ENCODE measurements at regions not wholly inside any gene's neighbourhood (a gene's known extent, or its start where the extent isn't known, plus 50 kb on each side); places are given as distances from the start of the nearest gene placed in this dataset.
"Not testable (repeated sequence)": the region's sequence is repeated elsewhere in the genome, so short reads cannot be mapped to it uniquely, and the experiment has no call there.

DNA sequence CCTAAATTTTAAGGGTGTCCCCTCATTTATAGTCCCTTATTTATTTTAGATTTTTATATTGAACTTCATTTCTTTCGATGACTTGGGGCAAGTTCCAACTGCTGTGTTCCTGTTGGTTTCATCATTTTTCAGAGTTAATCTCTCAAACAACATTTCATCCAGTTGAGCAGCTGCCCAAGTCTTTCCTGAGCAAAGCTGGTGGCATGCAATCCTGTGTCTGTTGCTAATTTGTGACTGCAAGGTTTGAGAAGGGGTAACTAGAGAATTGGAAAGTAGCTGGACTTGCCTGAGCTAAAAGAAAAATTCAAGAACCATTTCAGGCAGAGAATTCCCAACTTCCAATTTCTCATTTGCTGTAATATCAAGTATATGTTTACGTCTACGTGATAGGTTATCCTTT lies 881.5 kb upstream of the SLC35B3 start:
- no peak for DNase-seq (ENCODE audit: low spot score)

DNA sequence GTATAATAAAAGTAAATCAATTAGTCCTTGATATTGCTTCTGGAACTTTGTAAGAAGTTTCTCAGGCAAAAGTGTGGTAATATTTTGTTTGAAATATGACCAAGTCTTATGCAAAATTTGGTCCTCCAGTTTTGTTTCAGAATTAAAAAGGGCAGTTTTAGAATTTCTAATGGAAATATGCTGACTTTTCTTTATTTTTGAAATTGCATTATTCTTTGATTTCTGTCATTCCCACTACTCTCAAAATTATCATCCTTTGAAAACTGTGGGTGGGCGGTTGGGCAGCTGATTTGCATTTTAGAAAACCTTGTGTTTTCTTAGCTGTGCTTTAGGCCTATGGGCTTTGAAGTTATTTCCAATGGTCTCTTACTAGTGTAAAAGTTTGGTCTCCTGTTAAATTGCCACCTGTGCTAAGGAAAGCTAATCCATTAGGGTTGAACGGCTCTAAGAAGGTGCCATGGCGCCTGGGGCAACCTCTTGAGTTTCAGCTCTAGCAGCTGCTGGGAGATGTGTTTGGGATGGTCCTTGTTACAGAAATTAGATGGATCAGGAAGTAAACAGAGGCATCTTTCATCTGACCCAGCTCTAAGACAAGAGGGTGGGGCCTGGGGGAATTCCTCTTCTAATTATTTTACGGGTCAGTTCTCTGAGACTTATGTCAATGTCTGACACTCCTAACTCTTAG lies 880.8 kb upstream of the SLC35B3 start:
- no peak for DNase-seq (ENCODE audit: low spot score)

DNA sequence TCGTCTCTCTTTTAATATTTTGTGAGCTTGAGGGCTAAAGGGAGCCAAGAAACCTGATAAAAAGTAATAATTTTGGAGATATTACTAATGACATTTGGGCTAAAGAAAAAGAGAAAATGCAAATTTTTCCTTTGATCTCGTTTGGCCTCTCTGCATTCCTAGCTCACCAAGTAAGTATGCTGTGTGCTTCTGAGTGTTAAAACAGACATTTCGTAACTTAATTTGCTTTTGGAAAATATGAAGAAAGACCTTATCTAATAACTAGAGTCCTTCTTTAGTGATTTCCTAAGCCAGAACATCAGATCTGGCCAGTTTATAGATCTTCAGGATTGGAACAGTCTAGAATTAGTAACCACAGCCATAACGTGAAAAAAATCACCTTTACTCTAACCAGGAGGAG lies 872.9 kb upstream of the SLC35B3 start:
- no peak for DNase-seq (ENCODE audit: low spot score)

DNA sequence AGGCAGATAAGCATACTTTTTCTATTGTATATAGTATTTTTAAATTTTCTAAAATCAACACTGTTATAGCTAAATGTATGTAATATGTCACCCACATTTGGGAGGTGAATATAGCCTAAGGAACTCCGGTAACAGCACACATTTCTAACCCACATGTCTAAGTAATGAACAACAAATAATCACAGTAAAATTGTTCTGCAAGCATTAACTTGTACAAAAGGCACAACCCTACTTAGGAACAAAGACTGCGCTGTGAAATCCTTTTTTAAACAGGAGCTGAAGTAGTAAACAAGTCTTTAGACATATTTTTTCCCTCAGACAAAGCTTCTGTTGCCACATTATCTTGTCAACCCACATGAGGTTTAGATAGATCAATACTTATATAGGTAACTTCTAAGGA lies 872.4 kb upstream of the SLC35B3 start:
- no peak for DNase-seq (ENCODE audit: low spot score)

DNA sequence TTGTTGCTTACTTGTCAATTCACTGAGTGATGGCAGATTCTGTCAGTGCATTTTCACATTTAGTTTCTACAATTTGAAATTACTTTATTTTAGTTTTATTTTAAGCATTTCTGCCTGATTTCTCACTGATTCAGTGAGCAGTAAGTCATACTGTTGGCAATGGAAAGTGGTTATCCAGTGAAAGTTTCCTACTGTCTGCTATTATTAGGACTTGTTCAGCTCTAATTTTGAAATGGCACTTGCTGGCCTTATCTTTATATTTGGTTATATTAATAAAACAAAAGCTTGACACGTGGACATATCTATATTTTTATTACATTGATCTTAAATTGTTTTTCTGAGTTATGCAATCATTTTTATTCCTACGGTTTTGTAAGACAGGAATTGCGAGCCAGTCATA lies 871.8 kb upstream of the SLC35B3 start:
- DNase-seq (ENCODE audit: low spot score), result no peak

DNA sequence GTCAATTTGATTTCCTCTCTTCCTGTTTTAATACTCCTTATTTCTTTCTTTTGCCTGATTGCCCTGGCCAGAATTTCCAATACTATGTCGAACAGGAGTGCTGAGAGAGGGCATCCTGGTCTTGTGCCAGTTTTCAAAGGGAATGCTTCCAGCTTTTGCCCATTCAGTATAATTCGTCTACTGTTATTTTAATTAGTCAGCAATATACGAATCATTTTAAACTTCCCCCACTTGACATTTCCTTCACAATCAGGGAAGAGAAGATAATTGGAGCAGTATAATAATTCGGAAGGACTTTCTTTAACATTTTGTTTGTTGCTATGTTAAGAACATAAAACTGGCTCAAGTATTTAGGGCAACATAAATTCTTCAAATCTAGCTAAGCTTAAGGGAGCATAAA lies 860.3 kb upstream of the SLC35B3 start:
- no peak for DNase-seq (ENCODE audit: low spot score)

DNA sequence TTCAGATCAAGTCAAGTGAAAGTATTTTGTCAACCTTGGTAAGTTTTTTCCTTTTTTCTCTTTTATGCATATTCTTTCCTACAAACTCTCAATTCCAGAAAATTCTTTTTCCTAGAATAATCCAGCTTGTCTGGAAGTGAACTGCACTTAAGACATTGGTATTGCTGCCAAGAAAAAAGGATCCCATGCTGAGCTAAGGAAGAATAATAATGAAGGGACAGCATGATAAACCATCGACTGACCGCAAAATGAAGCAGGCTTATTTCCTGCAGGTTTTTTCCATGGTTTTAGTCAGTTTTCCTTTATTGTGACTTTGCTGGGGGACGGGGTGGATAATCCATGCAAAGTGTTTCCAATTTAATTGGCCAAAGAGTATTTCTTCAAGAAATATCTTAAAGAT lies 857.6 kb upstream of the SLC35B3 start:
- no peak for DNase-seq (ENCODE audit: low spot score)

DNA sequence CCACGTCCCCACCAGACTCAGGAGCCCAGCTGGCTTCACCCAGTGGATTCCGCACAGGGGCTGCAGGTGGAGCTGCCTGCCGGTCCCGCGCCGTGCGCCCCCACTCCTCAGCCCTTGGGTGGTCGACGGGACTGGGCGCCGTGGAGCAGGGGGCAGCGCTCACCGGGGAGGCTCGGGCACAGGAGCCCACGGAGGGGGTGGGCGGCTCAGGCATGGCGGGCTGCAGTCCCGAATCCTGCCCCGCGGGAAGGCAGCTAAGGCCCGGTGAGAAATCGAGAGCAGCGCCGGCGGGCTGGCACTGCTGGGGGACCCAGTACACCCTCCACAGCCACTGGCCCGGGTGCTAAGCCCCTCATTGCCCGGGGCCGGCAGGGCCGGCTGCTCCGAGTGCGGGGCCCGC lies 855.0 kb upstream of the SLC35B3 start:
- DNase-seq (ENCODE audit: low spot score), result not testable (repeated sequence)

DNA sequence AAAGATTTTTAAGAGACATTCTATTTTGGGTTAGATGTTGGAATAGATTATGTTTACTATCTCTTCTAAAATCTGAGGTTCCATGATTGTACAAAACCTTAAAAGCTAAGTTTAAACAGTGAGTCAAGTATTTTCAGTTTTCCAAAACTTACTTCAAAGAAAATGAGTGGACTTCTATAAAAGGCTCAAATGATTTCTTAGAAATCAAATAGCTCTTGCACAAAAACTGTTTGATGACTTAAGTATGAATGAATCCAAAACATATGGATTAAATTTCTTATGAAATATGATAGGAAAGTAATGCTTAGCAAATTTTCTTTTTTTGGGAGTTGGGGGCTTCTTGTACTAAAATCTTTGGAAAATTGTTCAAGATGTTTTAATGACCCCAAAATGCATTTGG lies 837.3 kb upstream of the SLC35B3 start:
- DNase-seq (ENCODE audit: low spot score), result no peak

DNA sequence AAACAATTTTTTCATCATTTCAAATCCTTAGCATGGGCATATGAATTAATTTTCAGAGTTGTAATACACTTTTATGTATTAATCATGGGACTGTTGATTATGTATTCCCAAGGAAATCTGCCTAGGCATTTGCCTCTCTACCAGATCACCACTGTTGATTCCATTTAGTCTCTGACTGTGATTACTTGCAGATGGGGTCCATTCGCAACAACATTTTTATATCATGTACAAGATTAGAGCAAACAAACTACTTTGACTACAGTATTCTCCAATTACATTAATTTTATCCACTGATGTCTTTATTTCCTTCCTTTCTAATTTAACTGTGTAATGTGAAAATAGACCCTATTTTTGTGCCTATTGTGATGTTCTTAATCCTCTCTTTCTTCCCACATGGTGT lies 831.4 kb upstream of the SLC35B3 start:
- DNase-seq (ENCODE audit: low spot score), result no peak

DNA sequence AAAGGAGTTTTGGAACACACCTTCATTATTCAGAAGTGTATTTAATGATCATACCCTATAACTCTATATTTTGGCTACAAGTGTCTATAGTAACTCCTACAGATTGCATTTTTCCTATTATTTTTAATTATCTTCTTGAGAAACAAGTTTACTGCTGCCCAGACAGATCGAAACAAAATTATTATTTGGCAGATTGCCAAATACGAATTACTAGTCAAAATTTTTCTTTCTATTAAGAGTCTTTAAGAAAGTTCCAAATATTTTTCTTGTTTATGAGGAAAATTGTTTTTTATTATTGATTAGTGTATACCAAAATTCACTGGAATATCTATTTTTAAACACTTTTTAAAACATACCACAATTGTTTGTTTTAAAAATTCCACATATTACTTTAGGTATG lies 821.9 kb upstream of the SLC35B3 start:
- no peak for DNase-seq (ENCODE audit: low spot score)

DNA sequence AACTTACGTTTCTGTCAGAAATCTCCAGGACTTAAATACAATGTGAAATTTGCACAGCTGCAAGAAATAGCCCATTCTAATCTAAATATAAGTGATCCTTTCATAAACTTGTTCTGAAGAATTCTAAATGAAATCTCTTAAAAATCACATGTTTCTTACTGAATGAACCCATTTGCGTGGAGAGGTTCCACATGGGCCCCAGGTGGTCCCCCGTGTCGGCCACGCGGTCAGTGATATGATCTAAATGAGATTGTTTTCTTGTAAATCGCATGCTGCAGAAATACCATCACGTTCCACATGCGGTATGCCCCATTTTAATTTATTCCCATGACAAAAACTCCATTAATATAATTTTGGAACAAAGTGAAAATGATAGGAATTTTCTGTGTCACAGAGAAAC lies 818.9 kb upstream of the SLC35B3 start:
- no peak for DNase-seq (ENCODE audit: low spot score)

DNA sequence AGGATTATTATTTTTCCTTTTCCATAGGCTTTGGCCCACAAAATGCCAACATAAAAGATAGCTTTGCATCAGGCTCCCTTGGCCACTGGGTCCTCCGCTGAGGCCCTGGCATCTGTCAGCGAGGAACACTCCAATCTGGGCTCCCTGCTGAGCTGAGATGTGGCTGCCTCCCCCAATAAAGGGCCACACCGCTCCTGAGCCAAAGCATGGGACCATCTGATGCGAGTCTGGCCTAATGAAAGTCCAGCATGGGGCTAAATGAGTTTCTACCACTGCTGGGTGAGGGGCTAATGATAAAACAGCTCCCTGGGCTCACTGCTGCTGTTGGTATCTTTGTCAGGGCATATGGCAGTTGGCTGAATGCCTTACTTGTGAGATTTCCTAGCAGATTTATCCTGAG lies 817.5 kb upstream of the SLC35B3 start:
- no peak for DNase-seq (ENCODE audit: low spot score)

DNA sequence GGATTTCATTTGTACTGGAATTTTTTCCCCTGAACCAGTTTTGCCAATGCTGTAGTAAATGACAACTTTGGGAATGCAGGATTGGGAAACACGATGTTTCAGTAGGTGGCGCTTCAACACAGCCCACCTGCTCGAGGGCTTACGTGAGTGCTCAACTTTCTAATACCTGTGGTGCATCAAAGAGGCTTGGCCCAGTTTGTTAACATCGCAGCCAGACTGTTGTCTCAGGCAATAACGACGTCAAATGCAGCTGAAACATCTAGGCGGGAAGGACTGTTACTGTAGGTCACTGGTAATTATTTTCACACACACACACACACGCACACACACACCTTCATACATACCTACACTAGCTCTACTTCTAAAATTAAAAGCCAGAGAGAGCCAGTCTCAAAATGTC lies 815.5 kb upstream of the SLC35B3 start:
- no peak for DNase-seq (ENCODE audit: low spot score)

DNA sequence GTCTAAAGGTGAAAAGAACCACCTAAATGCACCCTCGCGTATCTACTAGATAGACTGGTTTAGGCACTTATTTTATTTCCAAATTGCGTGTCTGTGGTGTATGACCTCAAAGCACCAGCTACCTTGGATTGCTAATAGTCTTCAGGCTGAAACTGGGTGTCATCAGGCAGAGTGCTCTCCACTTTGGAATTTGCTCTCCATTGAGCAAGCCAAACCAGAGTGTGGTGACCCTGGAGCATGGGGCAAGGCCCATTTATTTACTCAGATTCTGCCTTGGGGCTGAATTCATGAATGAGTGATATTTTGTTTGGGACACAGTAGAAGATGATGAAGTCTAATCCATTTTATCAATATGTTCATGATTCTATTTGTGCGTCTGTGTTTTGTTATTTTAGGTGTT lies 812.8 kb upstream of the SLC35B3 start:
- no peak for DNase-seq (ENCODE audit: low spot score)

DNA sequence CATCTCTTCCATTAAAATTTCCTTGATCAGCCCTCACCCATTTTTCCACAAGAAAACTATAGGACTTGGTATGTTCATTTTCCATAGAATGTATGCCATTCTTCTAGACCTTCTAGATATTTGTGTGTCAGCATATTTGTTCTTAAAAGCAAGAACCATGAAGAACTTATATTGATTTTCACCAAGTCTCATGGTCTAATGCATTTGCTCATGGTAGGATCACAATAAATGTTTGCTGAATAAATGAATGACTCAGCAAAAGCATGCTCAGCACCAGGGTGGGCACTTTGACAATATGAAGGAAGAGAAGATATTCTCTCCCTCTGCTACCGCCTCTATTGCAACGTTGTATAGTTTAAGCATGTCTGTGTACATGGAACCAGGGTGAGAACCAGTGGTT lies 805.5 kb upstream of the SLC35B3 start:
- DNase-seq (ENCODE audit: low spot score), result no peak

DNA sequence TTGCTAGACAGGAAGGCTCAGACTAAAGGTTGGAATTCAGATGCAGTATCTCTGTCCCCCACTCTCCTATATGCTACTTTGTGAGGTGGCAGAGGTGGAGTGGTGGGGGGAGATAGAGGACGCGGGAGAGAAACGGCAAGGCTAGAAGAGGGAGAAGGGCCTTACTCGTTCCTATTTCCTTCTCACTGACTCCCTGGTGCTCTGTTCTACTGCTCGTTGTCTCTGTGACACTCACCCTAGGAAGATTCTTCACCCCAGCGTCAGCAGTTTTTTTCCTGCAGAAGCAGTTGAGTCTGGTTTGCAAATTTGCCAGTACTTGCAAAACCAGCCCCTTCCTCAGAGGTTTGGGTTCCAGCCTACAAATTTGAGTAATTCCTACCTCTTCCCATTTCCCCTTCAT lies 801.1 kb upstream of the SLC35B3 start:
- no peak for DNase-seq (ENCODE audit: low spot score)

DNA sequence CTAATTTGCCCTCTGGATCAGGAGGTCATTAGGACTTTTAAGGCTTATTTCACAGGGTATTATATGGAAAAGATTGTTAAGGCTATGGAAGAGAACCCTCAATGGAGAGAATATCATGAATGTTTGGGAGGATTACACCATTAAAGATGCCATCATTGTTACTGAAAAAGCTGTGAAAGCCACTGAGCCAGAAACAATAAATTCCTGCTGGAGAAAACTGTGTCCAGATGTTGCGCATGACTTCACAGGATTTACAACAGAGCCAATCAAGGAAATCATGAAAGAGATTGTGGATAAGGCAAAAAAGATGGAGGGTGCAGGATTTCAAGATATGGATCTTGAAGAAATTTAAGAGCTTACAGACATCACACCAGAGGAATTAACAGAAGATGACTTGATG lies 798.3 kb upstream of the SLC35B3 start:
- no peak for DNase-seq (ENCODE audit: low spot score)

DNA sequence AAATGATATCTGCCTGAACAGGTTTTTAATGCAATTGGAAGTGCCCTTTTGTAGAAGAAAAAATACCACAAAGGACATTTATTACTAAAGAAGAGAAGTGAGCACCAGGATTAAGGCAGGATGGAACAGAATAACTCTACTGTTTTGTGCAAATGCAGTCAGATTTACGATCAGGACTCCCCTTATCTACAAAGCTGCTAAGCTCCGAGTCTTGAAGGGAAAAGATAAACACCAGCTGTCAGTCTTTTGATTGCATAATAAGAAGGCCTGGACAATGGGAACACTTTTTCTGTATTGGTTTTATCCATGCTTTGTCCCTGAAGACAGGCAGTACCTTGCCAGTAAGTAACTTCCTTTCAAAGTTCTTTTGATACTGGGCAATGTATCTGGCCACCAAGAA lies 797.9 kb upstream of the SLC35B3 start:
- no peak for DNase-seq (ENCODE audit: low spot score)

DNA sequence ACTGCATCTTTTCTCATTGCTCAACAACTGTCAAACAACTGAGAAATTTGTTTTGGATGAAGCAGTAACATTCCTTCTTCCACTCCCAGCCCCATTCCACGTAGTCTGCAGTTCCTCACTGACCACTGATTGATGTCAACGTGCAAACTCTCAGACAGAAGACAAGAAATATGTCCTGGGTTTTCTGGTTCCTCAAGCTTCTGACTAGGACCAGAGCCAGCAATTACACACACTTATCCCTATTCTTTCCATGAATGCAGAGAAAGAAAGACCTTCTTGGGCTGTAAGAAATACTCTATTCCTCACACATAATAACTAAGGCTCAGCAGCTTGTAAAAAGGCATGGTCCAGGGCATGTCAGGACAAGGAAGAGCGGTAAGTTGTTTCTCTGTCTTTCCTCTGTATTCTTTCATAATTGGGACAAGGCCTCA lies 790.1 kb upstream of the SLC35B3 start:
- DNase-seq (ENCODE audit: low spot score), result no peak

DNA sequence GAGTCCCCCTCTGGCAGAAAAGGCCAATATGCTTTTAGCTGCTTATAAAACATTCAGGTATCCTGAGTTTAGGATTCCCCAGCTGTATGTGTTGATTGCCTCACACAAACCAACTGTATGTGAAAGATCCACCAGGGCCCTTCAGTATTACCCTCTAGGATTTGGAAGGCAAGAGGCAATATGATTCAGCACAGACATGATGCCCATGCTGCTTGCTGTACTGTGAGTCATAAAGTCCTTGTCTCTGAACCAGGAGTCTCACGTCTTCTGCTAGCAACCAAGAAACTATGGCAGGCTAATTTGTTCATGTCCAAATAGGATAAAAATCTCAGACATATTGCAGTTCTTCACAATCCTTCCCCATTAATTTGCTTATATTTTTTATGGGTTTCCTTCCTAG lies 789.2 kb upstream of the SLC35B3 start:
- DNase-seq (ENCODE audit: low spot score), result no peak

DNA sequence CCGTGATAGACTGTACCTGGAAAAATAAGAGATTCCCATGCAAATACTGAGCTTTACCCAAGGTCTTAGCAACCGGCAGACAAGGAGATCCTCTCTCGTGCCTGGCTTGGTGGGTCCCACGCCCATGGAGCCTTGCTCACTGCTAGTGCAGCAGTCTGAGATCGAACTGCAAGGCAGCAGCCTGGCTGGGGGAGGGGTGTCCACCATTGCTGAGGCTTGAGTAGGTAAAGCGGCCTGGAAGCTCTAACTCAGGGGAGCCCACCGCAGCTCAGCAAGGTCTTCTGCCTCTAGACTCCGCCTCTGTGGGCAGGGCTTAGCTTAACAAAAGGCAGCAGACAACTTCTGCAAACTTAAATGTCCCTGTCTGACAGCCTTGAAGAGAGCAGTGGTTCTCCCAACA lies 778.4 kb upstream of the SLC35B3 start:
- DNase-seq (ENCODE audit: low spot score), result not testable (repeated sequence)

DNA sequence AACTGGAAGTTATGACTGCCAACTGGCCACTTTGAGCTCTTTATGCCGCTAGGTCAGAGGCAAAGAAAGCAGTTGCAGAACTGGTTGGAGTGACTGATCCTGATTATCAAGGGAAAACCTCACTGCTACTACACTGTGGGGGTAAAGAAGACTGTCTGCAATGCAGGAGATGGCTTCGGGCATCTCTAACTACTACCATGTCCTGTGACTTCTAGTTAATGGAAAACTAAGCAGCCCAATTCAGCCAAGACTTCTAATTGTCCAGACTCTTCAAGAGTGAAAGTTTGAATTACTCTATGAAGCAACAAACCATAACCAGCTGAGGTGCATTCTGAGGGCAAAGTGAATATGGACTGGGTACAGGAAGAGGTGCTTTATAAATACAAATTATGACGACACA lies 773.6 kb upstream of the SLC35B3 start:
- no peak for DNase-seq (ENCODE audit: low spot score)

DNA sequence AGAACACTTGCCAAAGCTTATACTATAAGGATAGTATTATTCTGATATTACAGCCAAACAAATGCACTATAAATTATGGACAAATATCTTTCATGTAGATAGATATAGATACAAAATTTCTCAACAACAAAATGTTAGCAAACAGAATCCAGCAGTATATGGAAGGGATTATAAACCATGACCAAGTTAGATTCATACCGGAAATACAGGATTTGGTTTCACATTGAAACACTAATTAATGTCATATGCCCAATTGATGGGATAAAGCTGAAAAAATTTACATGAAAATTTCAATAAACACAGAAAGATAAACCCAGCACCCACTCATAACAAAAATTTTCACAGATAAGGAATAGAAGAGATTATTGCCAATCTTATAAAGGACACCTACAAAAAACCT lies 770.3 kb upstream of the SLC35B3 start:
- no peak for DNase-seq (ENCODE audit: low spot score)
